ENCODE measurements at regions not wholly inside any gene's neighbourhood (a gene's known extent, or its start where the extent isn't known, plus 50 kb on each side); places are given as distances from the start of the nearest gene placed in this dataset.

- H3K27ac ChIP-seq: no peak overlapping the region
- TF ChIP-seq CTCF (IDR thresholded peaks at IDR 0.05 in 8 of 11, conservative IDR thresholded peaks at IDR 0.05 in 3 of 11): no peak
- TF ChIP-seq POLR2AphosphoS5 (IDR thresholded peaks at IDR 0.05): no peak
- TF ChIP-seq POLR2A (IDR thresholded peaks at IDR 0.05): no peak
- H3K4me1 ChIP-seq: no peaks in the 10 kb centered on the region
- H3K4me3 ChIP-seq: no peak overlapping the region
- no peak for DNase-seq
- 68 to 91% (median 85%) methylated on average over 3 of the region's 3 CpGs for WGBS, 5 donors
- intact Hi-C loops (cut with DNase I; ENCODE audit: low total_unique reads): no loop called here
- H3K9me3 ChIP-seq: no peaks in the 10 kb centered on the region
- no peaks in the 10 kb centered on the region for H3K27me3 ChIP-seq (replicated peaks in 1 of 7)
- no peaks in the 10 kb centered on the region for H3K36me3 ChIP-seq
Measured at GRCh38 chr2:220282236-220282635, 654.8 kb downstream of the SLC4A3 start.

- Histone ChIP-seq H3K27ac (no peak overlapping the region), H3K36me3 (no peaks in the 10 kb centered on the region), H3K4me1 (no peaks in the 10 kb centered on the region), H3K27me3 (replicated peaks in 1 of 7) (no peaks in the 10 kb centered on the region), H3K4me3 (no peak overlapping the region), H3K9me3 (peaks cover 0 to 16% (median 0%) of the 10 kb centered on the region in 8 donors)
- no peak for DNase-seq
- WGBS, 5 donors: 84 to 97% (median 89%) methylated on average over 1 of the region's 1 CpG
- TF ChIP-seq POLR2A (IDR thresholded peaks at IDR 0.05) (no peak), CTCF (IDR thresholded peaks at IDR 0.05 in 8 of 11, conservative IDR thresholded peaks at IDR 0.05 in 3 of 11) (no peak), POLR2AphosphoS5 (IDR thresholded peaks at IDR 0.05) (no peak)
- intact Hi-C loops (cut with DNase I; ENCODE audit: low total_unique reads): no loop called here
Measured at GRCh38 chr2:220293966-220294365, 666.5 kb downstream of the SLC4A3 start.

- Histone ChIP-seq H3K36me3 (no peaks in the 10 kb centered on the region), H3K4me1 (no peaks in the 10 kb centered on the region), H3K9me3 (peaks cover 0 to 16% (median 0%) of the 10 kb centered on the region in 8 donors), H3K4me3 (no peak overlapping the region), H3K27me3 (replicated peaks in 1 of 7) (no peaks in the 10 kb centered on the region), H3K27ac (no peak overlapping the region)
- intact Hi-C loops (cut with DNase I; ENCODE audit: low total_unique reads): no loop called here
- WGBS, 5 donors: 1 to 8% (median 3%) methylated on average over 2 of the region's 2 CpGs
- no peak for TF ChIP-seq POLR2AphosphoS5 (IDR thresholded peaks at IDR 0.05)
- TF ChIP-seq POLR2A (IDR thresholded peaks at IDR 0.05): no peak
- TF ChIP-seq CTCF (IDR thresholded peaks at IDR 0.05 in 8 of 11, conservative IDR thresholded peaks at IDR 0.05 in 3 of 11): no peak
- no peak for DNase-seq
Measured at GRCh38 chr2:220296174-220296573, 668.7 kb downstream of the SLC4A3 start.

GRCh38 chr2:220297093-220297492 lies 669.7 kb downstream of the SLC4A3 start:
- H3K27me3 ChIP-seq (replicated peaks in 1 of 7): no peaks in the 10 kb centered on the region
- TF ChIP-seq POLR2A (IDR thresholded peaks at IDR 0.05) (no peak), CTCF (IDR thresholded peaks at IDR 0.05 in 8 of 11, conservative IDR thresholded peaks at IDR 0.05 in 3 of 11) (no peak), POLR2AphosphoS5 (IDR thresholded peaks at IDR 0.05) (no peak)
- no peaks in the 10 kb centered on the region for H3K36me3 ChIP-seq
- intact Hi-C loops (cut with DNase I; ENCODE audit: low total_unique reads): no loop called here
- WGBS, 5 donors: 71 to 91% (median 83%) methylated on average over 2 of the region's 2 CpGs
- H3K9me3 ChIP-seq: peaks cover 0 to 16% (median 0%) of the 10 kb centered on the region in 8 donors
- H3K4me1 ChIP-seq: no peaks in the 10 kb centered on the region
- no peak for DNase-seq
- no peak overlapping the region for H3K27ac ChIP-seq
- H3K4me3 ChIP-seq: no peak overlapping the region
